Liver (tissue), 8 donors: ENCODE measurements at regions not wholly inside any gene's neighbourhood (a gene's known extent, or its start where the extent isn't known, plus 50 kb on each side); places are given as distances from the start of the nearest gene placed in this dataset.

Experiments
- DNase-seq: peaks from one replicate; pipeline ENCODE4 v3.0.0-alpha.2; 2017; ENCODE audit warnings: low spot score
- H3K27ac ChIP-seq, 2 donors: one replicate each; pipeline ENCODE4 v1.7.0; 2013; ENCODE audit warnings: inconsistent platforms in 2 of 2, low read length in 2 of 2, control low read depth in 1 of 2, low read depth in 1 of 2, mild to moderate bottlenecking in 1 of 2
- H3K27me3 ChIP-seq, 4 donors: one replicate each; pipeline versions ENCODE4 v1.6.1 to v1.7.0; 2013; ENCODE audit warnings: low read length in 3 of 4, inconsistent platforms in 1 of 4, mild to moderate bottlenecking in 1 of 4, moderate library complexity in 1 of 4; ENCODE audit not compliant: control insufficient read depth in 4 of 4, insufficient read depth in 4 of 4
- H3K36me3 ChIP-seq, 4 donors: one replicate each; pipeline versions ENCODE4 v1.6.1 to v1.7.0; 2013; ENCODE audit warnings: low read length in 3 of 4, mild to moderate bottlenecking in 3 of 4, low read depth in 1 of 4, moderate library complexity in 1 of 4; ENCODE audit not compliant: control insufficient read depth in 4 of 4, insufficient read depth in 3 of 4
- H3K4me1 ChIP-seq, 4 donors: one replicate each; pipeline versions ENCODE4 v1.6.1 to v1.7.0; 2013; ENCODE audit warnings: low read length in 3 of 4, mild to moderate bottlenecking in 3 of 4, moderate library complexity in 1 of 4; ENCODE audit not compliant: control insufficient read depth in 4 of 4, insufficient read depth in 4 of 4
- H3K4me3 ChIP-seq, 3 donors: one replicate each; pipeline versions ENCODE4 v1.6.1 to v1.7.0; 2013; ENCODE audit warnings: low read length in 3 of 3, control low read depth in 1 of 3, low read depth in 1 of 3, mild to moderate bottlenecking in 1 of 3
- H3K9ac ChIP-seq, 2 donors: one replicate each; pipeline ENCODE4 v1.7.0; 2013; ENCODE audit warnings: low read length in 2 of 2, mild to moderate bottlenecking in 2 of 2, moderate library complexity in 2 of 2, control low read depth in 1 of 2, low read depth in 1 of 2
- H3K9me3 ChIP-seq, 4 donors: one replicate each; pipeline versions ENCODE4 v1.6.1 to v1.7.0; 2013; ENCODE audit warnings: low read length in 3 of 4; ENCODE audit not compliant: control insufficient read depth in 4 of 4
- CTCF ChIP-seq: fragments of 150-350 bp; IDR thresholded peaks from 2 replicates; pipeline ENCODE4 v1.5.1; 2017; ENCODE audit warnings: improper control_type of control experiment, low read depth, low read length; ENCODE audit not compliant: missing input control
- EGR1 ChIP-seq, 2 donors: IDR thresholded peaks; 2 replicates each; pipeline ENCODE4 v1.6.1; 2016 to 2018; ENCODE audit warnings: antibody characterized with exemption in 2 of 2, low read depth in 2 of 2
- FOXA1 ChIP-seq: IDR thresholded peaks from 2 replicates; pipeline ENCODE4 v1.6.1; 2016; ENCODE audit warnings: antibody characterized with exemption
- FOXA2 ChIP-seq: IDR thresholded peaks from 2 replicates; pipeline ENCODE4 v1.6.1; 2016; ENCODE audit warnings: antibody characterized with exemption
- HNF4A ChIP-seq, 2 donors: conservative IDR thresholded peaks; 2 replicates each; pipeline ENCODE4 v1.6.1; 2016; ENCODE audit warnings: antibody characterized with exemption in 2 of 2, mild to moderate bottlenecking in 2 of 2
- HNF4G ChIP-seq: IDR thresholded peaks from 2 replicates; pipeline ENCODE4 v1.6.1; 2016; ENCODE audit warnings: antibody characterized with exemption
- JUND ChIP-seq, 2 donors: IDR thresholded peaks; 2 replicates each; pipeline ENCODE4 v1.6.1; 2016; ENCODE audit warnings: antibody characterized with exemption in 2 of 2
- NR2F2 ChIP-seq: IDR thresholded peaks from 2 replicates; pipeline ENCODE4 v1.6.1; 2016; ENCODE audit warnings: antibody characterized with exemption
- RAD21 ChIP-seq, 2 donors: IDR thresholded peaks; 2 replicates each; pipeline ENCODE4 v1.6.1; 2016; ENCODE audit warnings: antibody characterized with exemption in 2 of 2, mild to moderate bottlenecking in 2 of 2
- RXRA ChIP-seq, 2 donors: IDR thresholded peaks; 2 replicates each; pipeline ENCODE4 v1.6.1; 2017 to 2018; ENCODE audit warnings: antibody characterized with exemption in 2 of 2, mild to moderate bottlenecking in 1 of 2
- SP1 ChIP-seq: IDR thresholded peaks from 2 replicates; pipeline ENCODE4 v1.6.1; 2018; ENCODE audit warnings: antibody characterized with exemption, mild to moderate bottlenecking
- TAF1 ChIP-seq: conservative IDR thresholded peaks from 2 replicates; pipeline ENCODE4 v1.6.1; 2016; ENCODE audit warnings: antibody characterized with exemption, mild to moderate bottlenecking
- YY1 ChIP-seq: IDR thresholded peaks from 2 replicates; pipeline ENCODE4 v1.6.1; 2016; ENCODE audit warnings: antibody characterized with exemption, mild to moderate bottlenecking
- ZBTB33 ChIP-seq: IDR thresholded peaks from 2 replicates; pipeline ENCODE4 v1.6.1; 2016; ENCODE audit warnings: antibody characterized with exemption
- WGBS: extraction: QIAGEN DNeasy Blood & Tissue Kit; methylation state at CpG from one replicate; pipeline ENCODE4 v1.1.7; 2013; 5-methylcytosine and 5-hydroxymethylcytosine counted together
- TF ChIP-seq, protein P1 (sequence below): IDR thresholded peaks from 2 replicates; pipeline ENCODE4 v1.6.1; 2016; ENCODE audit warnings: antibody characterized with exemption, mild to moderate bottlenecking
- TF ChIP-seq, protein P2 (sequence below): IDR thresholded peaks from 2 replicates; pipeline ENCODE4 v1.6.1; 2016; ENCODE audit warnings: antibody characterized with exemption
- TF ChIP-seq, protein P3 (sequence below): IDR thresholded peaks from 2 replicates; pipeline ENCODE4 v1.6.1; 2016; ENCODE audit warnings: antibody characterized with exemption
- donor health status: healthy.
- donor health status: healthy.
- donor health status: healthy.
- donor health status: healthy.
- donor health status: healthy.

GRCh38 chr13:109593230-109593629, 193.2 kb downstream of the IRS2 start:
- no peaks in the 10 kb centered on the region for H3K9me3 ChIP-seq
- H3K27me3 ChIP-seq = no peaks in the 10 kb centered on the region
- TF ChIP-seq HNF4G = no peak
- TF ChIP-seq ZBTB33 = peak; percentile 3
- TF ChIP-seq FOXA2 = no peak
- TF ChIP-seq YY1 = peak; percentile 2
- 44% methylated on average over 3 of the region's 3 CpGs for WGBS
- no peak overlapping the region for H3K9ac ChIP-seq
- DNase-seq = no peak
- peaks cover 0 to 16% (median 4%) of the 10 kb centered on the region in 4 donors for H3K4me1 ChIP-seq
- H3K36me3 ChIP-seq = no peaks in the 10 kb centered on the region
- H3K4me3 ChIP-seq = no peak overlapping the region
- H3K27ac ChIP-seq = peak overlapping the region; percentile 47 to 53

DNA sequence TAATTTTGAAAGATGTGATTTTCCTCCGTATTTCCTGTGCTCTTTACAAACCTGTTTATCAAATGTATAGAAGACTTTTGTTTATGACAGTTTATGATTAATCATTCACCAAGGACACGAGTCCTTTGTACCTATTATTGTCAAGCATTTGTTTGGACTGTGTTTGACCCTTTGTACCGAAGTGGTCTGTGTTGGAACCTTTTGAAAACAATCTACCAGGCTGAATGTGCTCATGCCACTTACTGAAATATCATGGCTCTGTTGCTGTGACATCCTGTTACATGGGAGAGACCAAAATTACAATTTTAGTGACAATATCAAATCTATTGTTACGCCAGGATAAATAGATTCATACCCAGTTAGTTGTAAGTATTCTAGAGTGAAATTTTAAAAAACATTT, 193.6 kb downstream of the IRS2 start:
- Histone ChIP-seq H3K4me1 (peaks cover 0 to 16% (median 4%) of the 10 kb centered on the region in 4 donors), H3K27ac (peak overlapping the region; percentile 47 to 53), H3K9ac (peak overlapping the region in 1 of 2 donors; percentile 67), H3K4me3 (no peak overlapping the region), H3K27me3 (no peaks in the 10 kb centered on the region), H3K9me3 (no peaks in the 10 kb centered on the region), H3K36me3 (no peaks in the 10 kb centered on the region)
- DNase-seq = no peak
- TF ChIP-seq, protein P1, sequence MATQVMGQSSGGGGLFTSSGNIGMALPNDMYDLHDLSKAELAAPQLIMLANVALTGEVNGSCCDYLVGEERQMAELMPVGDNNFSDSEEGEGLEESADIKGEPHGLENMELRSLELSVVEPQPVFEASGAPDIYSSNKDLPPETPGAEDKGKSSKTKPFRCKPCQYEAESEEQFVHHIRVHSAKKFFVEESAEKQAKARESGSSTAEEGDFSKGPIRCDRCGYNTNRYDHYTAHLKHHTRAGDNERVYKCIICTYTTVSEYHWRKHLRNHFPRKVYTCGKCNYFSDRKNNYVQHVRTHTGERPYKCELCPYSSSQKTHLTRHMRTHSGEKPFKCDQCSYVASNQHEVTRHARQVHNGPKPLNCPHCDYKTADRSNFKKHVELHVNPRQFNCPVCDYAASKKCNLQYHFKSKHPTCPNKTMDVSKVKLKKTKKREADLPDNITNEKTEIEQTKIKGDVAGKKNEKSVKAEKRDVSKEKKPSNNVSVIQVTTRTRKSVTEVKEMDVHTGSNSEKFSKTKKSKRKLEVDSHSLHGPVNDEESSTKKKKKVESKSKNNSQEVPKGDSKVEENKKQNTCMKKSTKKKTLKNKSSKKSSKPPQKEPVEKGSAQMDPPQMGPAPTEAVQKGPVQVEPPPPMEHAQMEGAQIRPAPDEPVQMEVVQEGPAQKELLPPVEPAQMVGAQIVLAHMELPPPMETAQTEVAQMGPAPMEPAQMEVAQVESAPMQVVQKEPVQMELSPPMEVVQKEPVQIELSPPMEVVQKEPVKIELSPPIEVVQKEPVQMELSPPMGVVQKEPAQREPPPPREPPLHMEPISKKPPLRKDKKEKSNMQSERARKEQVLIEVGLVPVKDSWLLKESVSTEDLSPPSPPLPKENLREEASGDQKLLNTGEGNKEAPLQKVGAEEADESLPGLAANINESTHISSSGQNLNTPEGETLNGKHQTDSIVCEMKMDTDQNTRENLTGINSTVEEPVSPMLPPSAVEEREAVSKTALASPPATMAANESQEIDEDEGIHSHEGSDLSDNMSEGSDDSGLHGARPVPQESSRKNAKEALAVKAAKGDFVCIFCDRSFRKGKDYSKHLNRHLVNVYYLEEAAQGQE = peak; percentile 55
- peak; percentile 40 for TF ChIP-seq FOXA2
- no peak for TF ChIP-seq CTCF
- peak; percentile 49 for TF ChIP-seq TAF1
- TF ChIP-seq RAD21 (IDR thresholded peaks at IDR 0.05) = peak; percentile 50 to 61
- no peak for TF ChIP-seq FOXA1
- peak; percentile 32 to 74 for TF ChIP-seq JUND (IDR thresholded peaks at IDR 0.05)
- TF ChIP-seq, protein P2, sequence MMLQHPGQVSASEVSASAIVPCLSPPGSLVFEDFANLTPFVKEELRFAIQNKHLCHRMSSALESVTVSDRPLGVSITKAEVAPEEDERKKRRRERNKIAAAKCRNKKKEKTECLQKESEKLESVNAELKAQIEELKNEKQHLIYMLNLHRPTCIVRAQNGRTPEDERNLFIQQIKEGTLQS = no peak
- TF ChIP-seq, protein P3, sequence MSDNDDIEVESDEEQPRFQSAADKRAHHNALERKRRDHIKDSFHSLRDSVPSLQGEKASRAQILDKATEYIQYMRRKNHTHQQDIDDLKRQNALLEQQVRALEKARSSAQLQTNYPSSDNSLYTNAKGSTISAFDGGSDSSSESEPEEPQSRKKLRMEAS = peak; percentile 46
- TF ChIP-seq HNF4G = peak; percentile 61
- peak; percentile 15 for TF ChIP-seq NR2F2
- TF ChIP-seq YY1 = peak; percentile 64
- peak; percentile 94 to 96 for TF ChIP-seq HNF4A (conservative IDR thresholded peaks at IDR 0.05)
- TF ChIP-seq ZBTB33 = peak; percentile 35
- TF ChIP-seq RXRA (IDR thresholded peaks at IDR 0.05) = peak; percentile 85 to 90
- TF ChIP-seq SP1 = peak; percentile 95
- TF ChIP-seq EGR1 (IDR thresholded peaks at IDR 0.05; ENCODE audit: low read depth in 2 of 2) = no peak
- WGBS = 27% methylated on average over 4 of the region's 4 CpGs
